ENCODE measurements at regions not wholly inside any gene's neighbourhood (a gene's known extent, or its start where the extent isn't known, plus 50 kb on each side); places are given as distances from the start of the nearest gene placed in this dataset.

DNA sequence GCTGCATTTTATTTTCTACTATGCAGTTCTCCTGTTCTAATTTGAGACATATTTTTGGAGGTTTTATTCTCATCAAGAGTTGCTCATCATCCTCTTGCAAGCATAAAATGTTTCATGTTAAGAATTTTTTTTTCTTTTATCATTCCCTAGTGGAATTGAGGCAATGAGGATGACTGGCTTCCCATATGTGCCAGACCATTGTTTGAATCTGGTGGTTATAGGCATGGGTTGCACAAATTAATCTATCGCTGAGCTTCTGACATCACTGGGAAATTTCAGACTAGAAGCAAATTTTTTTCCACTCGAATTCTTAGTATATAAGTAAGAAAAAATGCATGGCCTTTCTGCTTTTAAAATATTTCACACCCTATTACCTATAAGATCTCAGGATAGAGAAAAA lies 279.1 kb upstream of the PLSCR5 start:
- TF ChIP-seq, protein P1, sequence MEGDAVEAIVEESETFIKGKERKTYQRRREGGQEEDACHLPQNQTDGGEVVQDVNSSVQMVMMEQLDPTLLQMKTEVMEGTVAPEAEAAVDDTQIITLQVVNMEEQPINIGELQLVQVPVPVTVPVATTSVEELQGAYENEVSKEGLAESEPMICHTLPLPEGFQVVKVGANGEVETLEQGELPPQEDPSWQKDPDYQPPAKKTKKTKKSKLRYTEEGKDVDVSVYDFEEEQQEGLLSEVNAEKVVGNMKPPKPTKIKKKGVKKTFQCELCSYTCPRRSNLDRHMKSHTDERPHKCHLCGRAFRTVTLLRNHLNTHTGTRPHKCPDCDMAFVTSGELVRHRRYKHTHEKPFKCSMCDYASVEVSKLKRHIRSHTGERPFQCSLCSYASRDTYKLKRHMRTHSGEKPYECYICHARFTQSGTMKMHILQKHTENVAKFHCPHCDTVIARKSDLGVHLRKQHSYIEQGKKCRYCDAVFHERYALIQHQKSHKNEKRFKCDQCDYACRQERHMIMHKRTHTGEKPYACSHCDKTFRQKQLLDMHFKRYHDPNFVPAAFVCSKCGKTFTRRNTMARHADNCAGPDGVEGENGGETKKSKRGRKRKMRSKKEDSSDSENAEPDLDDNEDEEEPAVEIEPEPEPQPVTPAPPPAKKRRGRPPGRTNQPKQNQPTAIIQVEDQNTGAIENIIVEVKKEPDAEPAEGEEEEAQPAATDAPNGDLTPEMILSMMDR (IDR thresholded peaks at IDR 0.05), result no peak
- no peak for TF ChIP-seq POLR2A (IDR thresholded peaks at IDR 0.05)

All from Peyer's patch (tissue), 4 donors.